ENCODE measurements at regions not wholly inside any gene's neighbourhood (a gene's known extent, or its start where the extent isn't known, plus 50 kb on each side); places are given as distances from the start of the nearest gene placed in this dataset.

DNA sequence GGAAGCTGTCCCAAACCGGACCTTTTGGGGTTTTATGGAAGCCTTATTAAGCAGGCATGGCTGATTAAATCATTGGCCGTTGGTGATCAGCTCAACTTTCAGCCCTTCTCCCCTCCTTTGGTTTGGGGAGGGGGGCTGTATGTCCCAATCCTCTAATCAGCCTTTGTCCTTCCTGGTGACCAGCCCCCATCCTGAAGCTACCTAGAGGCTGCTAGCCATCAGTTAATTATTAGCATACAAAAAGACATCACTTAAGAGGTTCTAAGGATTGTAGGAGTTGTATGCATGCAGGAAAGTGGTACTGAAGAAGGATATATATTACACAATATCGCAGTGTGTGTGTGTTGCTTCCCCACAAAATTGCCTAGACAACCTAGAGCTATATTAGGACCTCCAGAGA is 553.3 kb upstream of the FZD8 start:
- H3K4me3 ChIP-seq (ENCODE audit: low read length), result no peak overlapping the region
- H3K9ac ChIP-seq (ENCODE audit: low read length), result no peak overlapping the region
- no peaks in the 10 kb centered on the region for H3K9me2 ChIP-seq (replicated peaks; ENCODE audit: insufficient read depth, low read length)
- no peaks in the 10 kb centered on the region for H4K20me1 ChIP-seq (ENCODE audit: insufficient read depth, low read length)
- H3K4me2 ChIP-seq (ENCODE audit: low read depth, low read length), result no peak overlapping the region
- H3K27ac ChIP-seq (ENCODE audit: low read length), result no peak overlapping the region
- H3K27me3 ChIP-seq (replicated peaks; ENCODE audit: insufficient read depth, low read length), result no peaks in the 10 kb centered on the region
- no peaks in the 10 kb centered on the region for H3F3A ChIP-seq (ENCODE audit: insufficient read depth, low read length)
- DNase-seq, result no peak
- H3K79me2 ChIP-seq (ENCODE audit: low read length), result no peaks in the 10 kb centered on the region
- no peaks in the 10 kb centered on the region for H3K9me3 ChIP-seq (replicated peaks; ENCODE audit: insufficient read depth, low read length)
- TF ChIP-seq, protein P1, sequence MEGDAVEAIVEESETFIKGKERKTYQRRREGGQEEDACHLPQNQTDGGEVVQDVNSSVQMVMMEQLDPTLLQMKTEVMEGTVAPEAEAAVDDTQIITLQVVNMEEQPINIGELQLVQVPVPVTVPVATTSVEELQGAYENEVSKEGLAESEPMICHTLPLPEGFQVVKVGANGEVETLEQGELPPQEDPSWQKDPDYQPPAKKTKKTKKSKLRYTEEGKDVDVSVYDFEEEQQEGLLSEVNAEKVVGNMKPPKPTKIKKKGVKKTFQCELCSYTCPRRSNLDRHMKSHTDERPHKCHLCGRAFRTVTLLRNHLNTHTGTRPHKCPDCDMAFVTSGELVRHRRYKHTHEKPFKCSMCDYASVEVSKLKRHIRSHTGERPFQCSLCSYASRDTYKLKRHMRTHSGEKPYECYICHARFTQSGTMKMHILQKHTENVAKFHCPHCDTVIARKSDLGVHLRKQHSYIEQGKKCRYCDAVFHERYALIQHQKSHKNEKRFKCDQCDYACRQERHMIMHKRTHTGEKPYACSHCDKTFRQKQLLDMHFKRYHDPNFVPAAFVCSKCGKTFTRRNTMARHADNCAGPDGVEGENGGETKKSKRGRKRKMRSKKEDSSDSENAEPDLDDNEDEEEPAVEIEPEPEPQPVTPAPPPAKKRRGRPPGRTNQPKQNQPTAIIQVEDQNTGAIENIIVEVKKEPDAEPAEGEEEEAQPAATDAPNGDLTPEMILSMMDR (IDR thresholded peaks at IDR 0.05; ENCODE audit: low read length), result no peak
- TF ChIP-seq EZH2 (optimal IDR thresholded peaks at IDR 0.05; ENCODE audit: low read depth, low read length) (no peak), EZH2phosphoT487 (IDR thresholded peaks at IDR 0.05; ENCODE audit: low read length) (no peak)
- no peaks in the 10 kb centered on the region for H3K36me3 ChIP-seq (replicated peaks; ENCODE audit: insufficient read depth, low read length)
- peaks cover 8% of the 10 kb centered on the region; the same call in 1 of the 2 replicates for H3K4me1 ChIP-seq (ENCODE audit: low read length)
- no peak overlapping the region for H2AFZ ChIP-seq (ENCODE audit: low read length)

DNA sequence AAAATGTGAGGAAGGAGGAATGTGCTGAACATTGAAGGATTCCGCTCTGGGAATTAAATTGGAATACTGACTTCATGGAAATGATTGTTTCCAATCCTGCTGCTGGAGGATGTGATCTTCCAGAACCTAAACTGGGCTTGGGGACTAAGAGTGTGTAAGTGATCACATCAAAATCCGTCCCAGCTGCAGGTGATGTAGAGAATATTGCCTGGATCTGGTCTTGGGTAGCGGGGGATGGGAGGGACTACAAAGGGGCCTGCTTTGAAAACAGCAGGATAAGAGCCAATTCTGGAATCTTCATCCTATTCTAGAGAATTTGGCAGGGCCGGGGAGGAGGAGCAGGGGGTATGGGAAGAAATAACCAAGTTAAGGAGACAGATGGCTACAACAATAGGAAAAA is 552.2 kb upstream of the FZD8 start:
- no peak overlapping the region for H3K4me3 ChIP-seq (ENCODE audit: low read length)
- TF ChIP-seq, protein P1 (IDR thresholded peaks at IDR 0.05; ENCODE audit: low read length), result no peak
- no peak for TF ChIP-seq EZH2 (optimal IDR thresholded peaks at IDR 0.05; ENCODE audit: low read depth, low read length)
- TF ChIP-seq EZH2phosphoT487 (IDR thresholded peaks at IDR 0.05; ENCODE audit: low read length), result no peak
- no peaks in the 10 kb centered on the region for H3K27me3 ChIP-seq (replicated peaks; ENCODE audit: insufficient read depth, low read length)
- H3K36me3 ChIP-seq (replicated peaks; ENCODE audit: insufficient read depth, low read length), result no peaks in the 10 kb centered on the region
- no peak overlapping the region for H3K27ac ChIP-seq (ENCODE audit: low read length)
- no peak overlapping the region for H3K4me2 ChIP-seq (ENCODE audit: low read depth, low read length)
- H3F3A ChIP-seq (ENCODE audit: insufficient read depth, low read length), result no peaks in the 10 kb centered on the region
- no peak overlapping the region for H2AFZ ChIP-seq (ENCODE audit: low read length)
- H3K9me3 ChIP-seq (replicated peaks; ENCODE audit: insufficient read depth, low read length), result no peaks in the 10 kb centered on the region
- no peaks in the 10 kb centered on the region for H3K79me2 ChIP-seq (ENCODE audit: low read length)
- no peaks in the 10 kb centered on the region for H3K9me2 ChIP-seq (replicated peaks; ENCODE audit: insufficient read depth, low read length)
- no peaks in the 10 kb centered on the region for H4K20me1 ChIP-seq (ENCODE audit: insufficient read depth, low read length)
- no peak for DNase-seq
- no peak overlapping the region for H3K9ac ChIP-seq (ENCODE audit: low read length)
- H3K4me1 ChIP-seq (ENCODE audit: low read length), result peaks cover 8% of the 10 kb centered on the region; the same call in 1 of the 2 replicates

DNA sequence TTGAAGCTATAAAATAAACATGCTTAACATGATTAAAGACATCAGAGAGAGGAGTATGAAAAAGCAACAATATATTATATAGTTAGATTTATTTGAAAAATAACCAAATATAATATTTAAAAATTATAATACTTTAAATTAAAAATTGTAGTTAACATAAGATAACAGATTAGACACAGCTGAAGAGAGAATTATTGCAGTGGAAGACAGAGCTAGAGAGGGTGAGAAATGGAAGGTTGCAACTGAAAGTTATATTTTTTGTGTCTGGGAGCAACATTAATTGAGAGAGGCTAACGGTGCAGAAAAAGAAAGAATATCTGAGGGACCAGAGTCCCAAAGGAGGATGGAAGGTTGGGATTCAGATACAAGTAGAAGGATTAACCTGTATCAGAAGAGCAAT is 548.9 kb upstream of the FZD8 start:
- no peak overlapping the region for H3K4me3 ChIP-seq (ENCODE audit: low read length)
- DNase-seq, result no peak
- H3K4me2 ChIP-seq (ENCODE audit: low read depth, low read length), result no peak overlapping the region
- H2AFZ ChIP-seq (ENCODE audit: low read length), result no peak overlapping the region
- H4K20me1 ChIP-seq (ENCODE audit: insufficient read depth, low read length), result no peaks in the 10 kb centered on the region
- no peaks in the 10 kb centered on the region for H3F3A ChIP-seq (ENCODE audit: insufficient read depth, low read length)
- no peaks in the 10 kb centered on the region for H3K79me2 ChIP-seq (ENCODE audit: low read length)
- no peaks in the 10 kb centered on the region for H3K27me3 ChIP-seq (replicated peaks; ENCODE audit: insufficient read depth, low read length)
- H3K27ac ChIP-seq (ENCODE audit: low read length), result no peak overlapping the region
- no peaks in the 10 kb centered on the region for H3K36me3 ChIP-seq (replicated peaks; ENCODE audit: insufficient read depth, low read length)
- H3K4me1 ChIP-seq (ENCODE audit: low read length), result peaks cover 8% of the 10 kb centered on the region; the same call in 1 of the 2 replicates
- TF ChIP-seq, protein P1 (IDR thresholded peaks at IDR 0.05; ENCODE audit: low read length), result no peak
- TF ChIP-seq EZH2phosphoT487 (IDR thresholded peaks at IDR 0.05; ENCODE audit: low read length) (no peak), EZH2 (optimal IDR thresholded peaks at IDR 0.05; ENCODE audit: low read depth, low read length) (no peak)
- H3K9ac ChIP-seq (ENCODE audit: low read length), result no peak overlapping the region
- no peaks in the 10 kb centered on the region for H3K9me3 ChIP-seq (replicated peaks; ENCODE audit: insufficient read depth, low read length)
- H3K9me2 ChIP-seq (replicated peaks; ENCODE audit: insufficient read depth, low read length), result no peaks in the 10 kb centered on the region

Measured in MM.1S (cell line).